GM12878 (cell line): ENCODE measurements at regions not wholly inside any gene's neighbourhood (a gene's known extent, or its start where the extent isn't known, plus 50 kb on each side); places are given as distances from the start of the nearest gene placed in this dataset.
"Not testable (repeated sequence)": the region's sequence is repeated elsewhere in the genome, so short reads cannot be mapped to it uniquely, and the experiment has no call there.

ENCODE experiments used
- ATAC-seq: fragments of 200-7000 bp; cut with Tn5 transposase; 3 replicates; pipeline ENCODE4 v1.9.1; 2020; ENCODE audit warnings: mild to moderate bottlenecking, moderate library complexity
- BruUV-seq: library from RNA; stranded (reverse); fragments of 400-500 nt; replicated peaks from 2 replicates; lab custom pipeline; 2021; lab: Mats Ljungman, UMichigan
- CTCF ChIA-PET: fragments of 300-600 bp; sonication (Branson Sonifier 250); formaldehyde crosslinking; extraction: SDS; loops from one replicate; lab custom pipeline; 2021; ENCODE audit warnings: inconsistent platforms; lab: Yijun Ruan, JAX
- POLR2A ChIA-PET: fragments of 350-600 bp; formaldehyde crosslinking; extraction: SDS; loops from one replicate; lab custom pipeline; 2021; ENCODE audit warnings: inconsistent platforms; lab: Charles Lee
- RAD21 ChIA-PET: fragments of 300-600 bp; sonication (Branson Sonifier 250); formaldehyde crosslinking; loops from one replicate; lab custom pipeline; 2023; ENCODE audit warnings: antibody characterized with exemption; ENCODE audit not compliant: unreplicated experiment; lab: Charles Lee
- SMC1A ChIA-PET: fragments of 300-600 bp; sonication (Branson Sonifier 250); formaldehyde crosslinking; loops from one replicate; lab custom pipeline; 2023; ENCODE audit not compliant: unreplicated experiment, uncharacterized antibody; lab: Charles Lee
- DNase-seq: peaks from one replicate; pipeline ENCODE4 v3.0.0-alpha.2; 2011; ENCODE audit warnings: low read depth, low spot score
- FAIRE-seq: peaks from 3 replicates; lab custom pipeline; 2011; peaks lifted over from hg19 to GRCh38; lab: Jason Lieb, UNC
- H2AFZ ChIP-seq: 2 replicates; pipeline ENCODE4 v1.6.0; 2011; ENCODE audit warnings: low read depth, low read length, control low read depth; ENCODE audit not compliant: control insufficient read depth
- H3K27ac ChIP-seq: 2 replicates; pipeline ENCODE4 v1.5.1; 2011; ENCODE audit warnings: control low read depth; ENCODE audit not compliant: control insufficient read depth, insufficient read depth
- H3K27me3 ChIP-seq, 2 experiments: replicated peaks in 1 of 2; 2 replicates each; pipeline versions ENCODE4 v1.6.0 to v1.6.1; 2011; ENCODE audit warnings: low read length in 1 of 2; ENCODE audit not compliant: control insufficient read depth in 2 of 2, insufficient read depth in 2 of 2
- H3K36me3 ChIP-seq, 2 experiments: 2 replicates each; pipeline ENCODE4 v1.5.1; 2011; ENCODE audit warnings: low read length in 1 of 2; ENCODE audit not compliant: control insufficient read depth in 2 of 2, insufficient read depth in 2 of 2
- H3K4me1 ChIP-seq: 2 replicates; pipeline ENCODE4 v1.6.1; 2011; ENCODE audit warnings: mild to moderate bottlenecking, low read length, moderate library complexity, mixed read lengths; ENCODE audit not compliant: control insufficient read depth, insufficient read depth
- H3K4me2 ChIP-seq: 2 replicates; pipeline ENCODE4 v1.6.0; 2011; ENCODE audit warnings: control low read depth; ENCODE audit not compliant: control insufficient read depth, insufficient read depth
- H3K4me3 ChIP-seq: fragments of 200-600 bp; sonication (generic); 2 replicates; pipeline ENCODE4 v1.5.1; 2016
- H3K79me2 ChIP-seq: 2 replicates; pipeline ENCODE4 v1.6.0; 2011; ENCODE audit warnings: low read length; ENCODE audit not compliant: control insufficient read depth, insufficient read depth
- H3K9ac ChIP-seq: 2 replicates; pipeline ENCODE4 v1.8.0; 2011; ENCODE audit warnings: low read length, control low read depth, mixed read lengths; ENCODE audit not compliant: control insufficient read depth, insufficient read depth
- H3K9me3 ChIP-seq: replicated peaks from 3 replicates; pipeline ENCODE4 v1.5.1; 2011; ENCODE audit warnings: mild to moderate bottlenecking, low read length; ENCODE audit not compliant: control insufficient read depth, insufficient read depth
- H4K20me1 ChIP-seq: 2 replicates; pipeline ENCODE4 v1.6.0; 2011; ENCODE audit not compliant: control insufficient read depth, insufficient read depth
- BCL3 ChIP-seq: IDR thresholded peaks from 2 replicates; pipeline ENCODE4 v1.6.1; 2011; ENCODE audit warnings: borderline replicate concordance, low read depth, mild to moderate bottlenecking, moderate library complexity, low read length; ENCODE audit not compliant: insufficient read depth, poor library complexity, severe bottlenecking
- CUX1 ChIP-seq: IDR thresholded peaks from 2 replicates; pipeline ENCODE4 v1.6.1; 2012; ENCODE audit warnings: improper control_type of control experiment, low read depth, low read length; ENCODE audit not compliant: insufficient replicate concordance
- FOXM1 ChIP-seq: IDR thresholded peaks from 2 replicates; pipeline ENCODE4 v1.6.1; 2012; ENCODE audit warnings: low read depth, mild to moderate bottlenecking, inconsistent platforms, low read length, moderate library complexity
- GABPA ChIP-seq: IDR thresholded peaks from 2 replicates; pipeline ENCODE4 v1.6.1; 2014; ENCODE audit warnings: antibody characterized with exemption, low read depth, mild to moderate bottlenecking, inconsistent platforms
- IRF3 ChIP-seq: fragments of 450-650 bp; IDR thresholded peaks from 2 replicates; pipeline ENCODE4 v1.6.1; 2014; ENCODE audit warnings: mild to moderate bottlenecking
- NR2C2 ChIP-seq: IDR thresholded peaks from 2 replicates; pipeline ENCODE4 v1.6.1; 2011; ENCODE audit warnings: borderline replicate concordance, low read depth; ENCODE audit not compliant: control insufficient read depth, insufficient read length
- PML ChIP-seq: IDR thresholded peaks from 2 replicates; pipeline ENCODE4 v1.6.1; 2012; ENCODE audit warnings: low read length, inconsistent platforms
- RAD21 ChIP-seq: IDR thresholded peaks from 2 replicates; pipeline ENCODE4 v1.6.1; 2011; ENCODE audit warnings: mild to moderate bottlenecking, low read depth, low read length, moderate library complexity; ENCODE audit not compliant: insufficient read depth
- RB1 ChIP-seq: fragments of 450-650 bp; formaldehyde crosslinking; IDR thresholded peaks from 2 replicates; pipeline ENCODE4 v1.6.1; 2017; ENCODE audit warnings: mild to moderate bottlenecking, borderline replicate concordance
- SMAD1 ChIP-seq: fragments of 450-650 bp; IDR thresholded peaks from 2 replicates; pipeline ENCODE4 v1.6.1; 2018; ENCODE audit warnings: mild to moderate bottlenecking, low read depth; ENCODE audit not compliant: partially characterized antibody
- SMC3 ChIP-seq: IDR thresholded peaks from 2 replicates; pipeline ENCODE4 v1.6.1; 2011; ENCODE audit warnings: low read length, improper control_type of control experiment, borderline replicate concordance
- SUZ12 ChIP-seq: fragments of 200-600 bp; sonication (generic); IDR thresholded peaks from one replicate; pipeline ENCODE4 v1.6.1; 2018; ENCODE audit warnings: antibody characterized with exemption, mild to moderate bottlenecking; ENCODE audit not compliant: unreplicated experiment
- YY1 ChIP-seq: IDR thresholded peaks from 2 replicates; pipeline ENCODE4 v1.6.1; 2011; ENCODE audit warnings: low read depth, mild to moderate bottlenecking, low read length
- ZNF207 ChIP-seq: fragments of 450-650 bp; IDR thresholded peaks from 2 replicates; pipeline ENCODE4 v1.6.1; 2014; ENCODE audit warnings: antibody characterized with exemption, mild to moderate bottlenecking, borderline replicate concordance
- ZNF217 ChIP-seq: fragments of 450-650 bp; IDR thresholded peaks from 2 replicates; pipeline ENCODE4 v1.6.1; 2017; ENCODE audit warnings: antibody characterized with exemption, mild to moderate bottlenecking
- WGBS: methylation state at CpG from one replicate; pipeline ENCODE4 v1.1.6; 2016; ENCODE audit warnings: low lambda C conversion rate; ENCODE audit not compliant: insufficient replicate concordance, insufficient coverage; ENCODE audit errors: missing lambda C conversion rate; 5-methylcytosine and 5-hydroxymethylcytosine counted together
- in situ Hi-C: fragments of 300-500 bp; cut with MboI; formaldehyde crosslinking; loops from 9 replicates; pipeline ENCODE4 v1.14.3; 2018; ENCODE audit warnings: mixed read lengths
- intact Hi-C: fragments of 100-400 bp; cut with micrococcal nuclease; formaldehyde crosslinking; loops from one replicate; pipeline ENCODE4 v1.14.2; 2022; ENCODE audit not compliant: unreplicated experiment

- TF ChIP-seq CUX1 (no peak), ZNF217 (no peak), SMAD1 (no peak), SUZ12 (no peak), YY1 (0 out of 2 replicates have a peak, but pooled peaks have one; percentile 57), ZNF207 (no peak), RB1 (0 out of 2 replicates have a peak, but pooled peaks have one; percentile 23), BCL3 (no peak), PML (no peak), GABPA (no peak), SMC3 (peak; percentile 72), FOXM1 (no peak), RAD21 (peak; percentile 90), NR2C2 (no peak), IRF3 (no peak)
- TF ChIP-seq, all 136 proteins: peak for 8
Observed at GRCh38 chr10:108544500-108545120, 1378.7 kb downstream of the XPNPEP1 start (continued).

GRCh38 chr10:108533551-108533950, 1369.0 kb upstream of the SORCS1 start:
- POLR2A ChIA-PET, H3K9me3 ChIP-seq, H3K36me3 ChIP-seq, H2AFZ ChIP-seq, H3K4me3 ChIP-seq, SMC1A ChIA-PET, H3K27ac ChIP-seq, H3K4me2 ChIP-seq, H3K4me1 ChIP-seq, DNase-seq, FAIRE-seq, H3K9ac ChIP-seq, H3K79me2 ChIP-seq, H4K20me1 ChIP-seq, RAD21 ChIA-PET, intact Hi-C loops, H3K27me3 ChIP-seq, ATAC-seq, BruUV-seq: not testable (repeated sequence)
- 7% methylated on average over 6 of the region's 6 CpGs for WGBS
- CTCF ChIA-PET: interaction anchor here (3.0 kb wide), 1 partner anchor 11 kb away, joined by 12 read pairs; no protein-coding TSS in a partner anchor
- in situ Hi-C loops: loop anchor here (25.0 kb wide), 1 partner anchor 1121 kb away; no protein-coding TSS in a partner anchor
